Activated B cell treated with CpG ODN at 0.5 μM for 24 hours (primary cell): ENCODE measurements at regions not wholly inside any gene's neighbourhood (a gene's known extent, or its start where the extent isn't known, plus 50 kb on each side); places are given as distances from the start of the nearest gene placed in this dataset.

ENCODE experiments used
- ATAC-seq: fragments of 200-7000 bp; cut with Tn5 transposase; one replicate; pipeline ENCODE4 v1.10.0; 2021; ENCODE audit warnings: low read depth, mild to moderate bottlenecking, moderate library complexity
- CTCF ChIA-PET: fragments of 350-600 bp; sonication (Branson Sonifier 250); formaldehyde crosslinking; loops from one replicate; lab custom pipeline; 2021; ENCODE audit warnings: antibody characterized with exemption; lab: Charles Lee
- POLR2A ChIA-PET: fragments of 350-600 bp; sonication (Branson Sonifier 250); formaldehyde crosslinking; loops from one replicate; lab custom pipeline; 2021; ENCODE audit warnings: antibody characterized with exemption; lab: Charles Lee
- DNase-seq: peaks from one replicate; pipeline ENCODE4 v3.0.0; 2022
- H3K27ac Mint-ChIP-seq: one replicate; pipeline ENCODE4 v1.8.0; 2020; ENCODE audit warnings: mixed read lengths
- H3K27me3 Mint-ChIP-seq: one replicate; pipeline ENCODE4 v1.8.0; 2021; ENCODE audit warnings: mixed read lengths
- H3K36me3 Mint-ChIP-seq: one replicate; pipeline ENCODE4 v1.8.0; 2021; ENCODE audit warnings: low read depth, mixed read lengths
- H3K4me1 Mint-ChIP-seq: one replicate; pipeline ENCODE4 v1.8.0; 2021; ENCODE audit warnings: mixed read lengths
- H3K4me3 Mint-ChIP-seq: one replicate; pipeline ENCODE4 v1.8.0; 2020; ENCODE audit warnings: mild to moderate bottlenecking, mixed read lengths
- H3K9me3 Mint-ChIP-seq: one replicate; pipeline ENCODE4 v1.8.0; 2020; ENCODE audit warnings: mixed read lengths
- intact Hi-C: fragments of 100-400 bp; cut with micrococcal nuclease; formaldehyde crosslinking; loops from one replicate; pipeline ENCODE4 v1.15.1; 2024
- TF ChIP-seq, protein P1 (sequence below): fragments of 200-600 bp; IDR thresholded peaks from one replicate; pipeline ENCODE4 v1.8.0; 2022; ENCODE audit warnings: antibody characterized with exemption, mild to moderate bottlenecking

DNA sequence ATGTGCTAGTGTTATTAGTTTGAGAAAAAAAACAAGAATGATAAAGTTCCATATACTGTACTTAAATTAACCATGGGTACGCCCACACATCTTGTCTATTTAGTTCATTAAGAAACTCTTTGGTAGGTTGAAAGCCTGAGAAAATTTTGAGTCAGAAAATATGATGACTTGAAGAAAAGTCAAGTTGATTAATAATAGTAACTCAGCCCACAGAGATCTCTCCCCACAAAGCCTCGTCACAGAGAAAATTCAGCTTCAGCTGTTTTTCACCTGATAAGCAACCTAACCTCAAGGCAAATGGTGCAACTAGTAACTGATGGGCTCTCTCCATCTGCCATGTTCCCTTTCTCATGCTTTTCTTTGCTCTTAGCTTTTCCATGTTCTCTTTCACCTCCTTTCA lies 1021.6 kb downstream of the GATA3 start:
- Mint-ChIP-seq H3K36me3 (no peaks in the 10 kb centered on the region), H3K4me1 (no peaks in the 10 kb centered on the region), H3K27ac (no peak overlapping the region), H3K27me3 (no peaks in the 10 kb centered on the region), H3K9me3 (peaks cover 3% of the 10 kb centered on the region), H3K4me3 (no peak overlapping the region)
- ATAC-seq: no peak
- ChIA-PET POLR2A (no interaction called here), CTCF (no interaction called here)
- intact Hi-C loops: no loop called here
- TF ChIP-seq, protein P1, sequence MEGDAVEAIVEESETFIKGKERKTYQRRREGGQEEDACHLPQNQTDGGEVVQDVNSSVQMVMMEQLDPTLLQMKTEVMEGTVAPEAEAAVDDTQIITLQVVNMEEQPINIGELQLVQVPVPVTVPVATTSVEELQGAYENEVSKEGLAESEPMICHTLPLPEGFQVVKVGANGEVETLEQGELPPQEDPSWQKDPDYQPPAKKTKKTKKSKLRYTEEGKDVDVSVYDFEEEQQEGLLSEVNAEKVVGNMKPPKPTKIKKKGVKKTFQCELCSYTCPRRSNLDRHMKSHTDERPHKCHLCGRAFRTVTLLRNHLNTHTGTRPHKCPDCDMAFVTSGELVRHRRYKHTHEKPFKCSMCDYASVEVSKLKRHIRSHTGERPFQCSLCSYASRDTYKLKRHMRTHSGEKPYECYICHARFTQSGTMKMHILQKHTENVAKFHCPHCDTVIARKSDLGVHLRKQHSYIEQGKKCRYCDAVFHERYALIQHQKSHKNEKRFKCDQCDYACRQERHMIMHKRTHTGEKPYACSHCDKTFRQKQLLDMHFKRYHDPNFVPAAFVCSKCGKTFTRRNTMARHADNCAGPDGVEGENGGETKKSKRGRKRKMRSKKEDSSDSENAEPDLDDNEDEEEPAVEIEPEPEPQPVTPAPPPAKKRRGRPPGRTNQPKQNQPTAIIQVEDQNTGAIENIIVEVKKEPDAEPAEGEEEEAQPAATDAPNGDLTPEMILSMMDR: no peak
- no peak for DNase-seq

DNA sequence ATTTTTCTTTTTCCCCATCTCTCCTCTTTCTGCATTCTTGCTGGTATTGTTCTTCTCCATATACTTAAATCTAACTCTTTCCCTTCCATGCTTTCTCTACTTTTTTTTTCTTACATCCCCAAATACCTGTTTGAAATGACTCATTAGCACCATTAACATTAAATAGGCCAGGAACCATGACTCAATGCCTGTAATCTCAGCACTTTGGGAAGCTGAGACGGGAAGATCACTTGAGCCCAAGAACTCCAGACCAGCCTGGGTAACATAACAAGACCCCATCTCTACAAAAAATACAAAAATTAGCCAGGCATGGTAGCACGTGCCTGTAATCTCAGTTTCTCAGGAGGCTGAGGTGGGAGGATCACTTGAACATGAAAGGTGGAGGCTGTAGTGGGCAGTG lies 1026.8 kb downstream of the GATA3 start:
- Mint-ChIP-seq H3K9me3 (peaks cover 5% of the 10 kb centered on the region), H3K4me1 (no peaks in the 10 kb centered on the region), H3K27ac (no peak overlapping the region), H3K27me3 (no peaks in the 10 kb centered on the region), H3K36me3 (no peaks in the 10 kb centered on the region), H3K4me3 (no peak overlapping the region)
- intact Hi-C loops: no loop called here
- no peak for DNase-seq
- TF ChIP-seq, protein P1: no peak
- POLR2A ChIA-PET: no interaction called here
- no peak for ATAC-seq
- CTCF ChIA-PET: no interaction called here

GRCh38 chr10:9081961-9082360 lies 1027.5 kb downstream of the GATA3 start:
- TF ChIP-seq, protein P1: no peak
- DNase-seq (no peak), ATAC-seq (no peak)
- H3K27ac Mint-ChIP-seq: no peak overlapping the region
- H3K9me3 Mint-ChIP-seq: peaks cover 5% of the 10 kb centered on the region
- no peaks in the 10 kb centered on the region for H3K27me3 Mint-ChIP-seq
- intact Hi-C loops: no loop called here
- CTCF ChIA-PET: no interaction called here
- no peak overlapping the region for H3K4me3 Mint-ChIP-seq
- H3K36me3 Mint-ChIP-seq: no peaks in the 10 kb centered on the region
- H3K4me1 Mint-ChIP-seq: no peaks in the 10 kb centered on the region
- POLR2A ChIA-PET: no interaction called here

- intact Hi-C loops: no loop called here
- no peaks in the 10 kb centered on the region for H3K9me3 Mint-ChIP-seq
- H3K27ac Mint-ChIP-seq: no peak overlapping the region
- no peaks in the 10 kb centered on the region for H3K27me3 Mint-ChIP-seq
- H3K36me3 Mint-ChIP-seq: no peaks in the 10 kb centered on the region
- ATAC-seq (no peak), DNase-seq (no peak)
- no peaks in the 10 kb centered on the region for H3K4me1 Mint-ChIP-seq
- no peak overlapping the region for H3K4me3 Mint-ChIP-seq
- ChIA-PET POLR2A (no interaction called here), CTCF (no interaction called here)
- TF ChIP-seq, protein P1: no peak
These were observed 1037.1 kb downstream of the GATA3 start for GRCh38 chr10:9091530-9092093.

DNA sequence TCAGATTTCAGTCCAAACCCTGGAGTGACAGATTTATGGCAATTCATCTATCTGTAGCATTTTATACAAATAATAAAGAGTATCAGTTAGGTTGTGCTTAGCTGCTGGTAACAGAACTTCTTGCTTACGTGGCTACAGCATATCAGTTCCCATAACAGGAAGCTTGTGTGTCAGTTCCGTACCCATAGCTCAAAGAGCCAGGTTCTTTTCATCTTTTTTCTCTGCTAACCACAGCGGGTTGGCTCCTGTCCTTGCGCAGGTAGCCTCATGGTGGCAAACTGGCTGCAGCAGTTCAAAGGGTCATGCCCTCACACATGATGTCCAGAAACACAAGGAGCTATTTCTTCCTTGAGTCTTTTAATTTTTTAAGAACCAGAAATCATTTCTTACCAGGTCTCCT lies 1041.8 kb downstream of the GATA3 start:
- intact Hi-C loops: no loop called here
- no peak overlapping the region for H3K27ac Mint-ChIP-seq
- H3K4me3 Mint-ChIP-seq: no peak overlapping the region
- no peaks in the 10 kb centered on the region for H3K36me3 Mint-ChIP-seq
- TF ChIP-seq, protein P1: no peak
- H3K9me3 Mint-ChIP-seq: no peaks in the 10 kb centered on the region
- CTCF ChIA-PET: no interaction called here
- no peak for DNase-seq
- no peaks in the 10 kb centered on the region for H3K27me3 Mint-ChIP-seq
- POLR2A ChIA-PET: no interaction called here
- no peak for ATAC-seq
- H3K4me1 Mint-ChIP-seq: no peaks in the 10 kb centered on the region
